Calu3 (cell line): ENCODE measurements at regions not wholly inside any gene's neighbourhood (a gene's known extent, or its start where the extent isn't known, plus 50 kb on each side); places are given as distances from the start of the nearest gene placed in this dataset.

ENCODE experiments used
- BruUV-seq: library from RNA; stranded (reverse); fragments of 400-500 nt; replicated peaks from 2 replicates; lab custom pipeline; 2021; lab: Mats Ljungman, UMichigan
- CTCF ChIA-PET: fragments of 300-600 bp; sonication (Branson Sonifier 250); formaldehyde crosslinking; loops from one replicate; lab custom pipeline; 2022; ENCODE audit warnings: antibody characterized with exemption; lab: Charles Lee
- DNase-seq: peaks from one replicate; pipeline ENCODE4 v3.0.0; 2022
- H3K27ac Mint-ChIP-seq: one replicate; pipeline ENCODE4 v1.8.0; 2022; ENCODE audit warnings: mixed read lengths; ENCODE audit not compliant: unreplicated experiment
- H3K27me3 Mint-ChIP-seq: one replicate; pipeline ENCODE4 v1.8.0; 2022; ENCODE audit warnings: mixed read lengths; ENCODE audit not compliant: unreplicated experiment
- H3K36me3 Mint-ChIP-seq: one replicate; pipeline ENCODE4 v1.8.0; 2022; ENCODE audit warnings: mild to moderate bottlenecking, moderate library complexity, mixed read lengths; ENCODE audit not compliant: insufficient read depth, unreplicated experiment
- H3K4me1 Mint-ChIP-seq: one replicate; pipeline ENCODE4 v1.8.0; 2022; ENCODE audit warnings: mild to moderate bottlenecking, low read depth, mixed read lengths; ENCODE audit not compliant: unreplicated experiment
- H3K4me3 Mint-ChIP-seq: one replicate; pipeline ENCODE4 v1.8.0; 2022; ENCODE audit warnings: mild to moderate bottlenecking, low read depth, moderate library complexity, mixed read lengths; ENCODE audit not compliant: unreplicated experiment
- H3K9me3 Mint-ChIP-seq: one replicate; pipeline ENCODE4 v1.8.0; 2022; ENCODE audit warnings: low read depth, mixed read lengths; ENCODE audit not compliant: unreplicated experiment
- intact Hi-C: fragments of 100-400 bp; cut with micrococcal nuclease; formaldehyde crosslinking; loops from one replicate; pipeline ENCODE4 v1.10.0; 2022; ENCODE audit not compliant: unreplicated experiment
- TF ChIP-seq, protein P1 (sequence below): fragments of 200-600 bp; IDR thresholded peaks from one replicate; pipeline ENCODE4 v1.8.0; 2022; ENCODE audit warnings: antibody characterized with exemption; ENCODE audit not compliant: unreplicated experiment

- TF ChIP-seq, protein P1, sequence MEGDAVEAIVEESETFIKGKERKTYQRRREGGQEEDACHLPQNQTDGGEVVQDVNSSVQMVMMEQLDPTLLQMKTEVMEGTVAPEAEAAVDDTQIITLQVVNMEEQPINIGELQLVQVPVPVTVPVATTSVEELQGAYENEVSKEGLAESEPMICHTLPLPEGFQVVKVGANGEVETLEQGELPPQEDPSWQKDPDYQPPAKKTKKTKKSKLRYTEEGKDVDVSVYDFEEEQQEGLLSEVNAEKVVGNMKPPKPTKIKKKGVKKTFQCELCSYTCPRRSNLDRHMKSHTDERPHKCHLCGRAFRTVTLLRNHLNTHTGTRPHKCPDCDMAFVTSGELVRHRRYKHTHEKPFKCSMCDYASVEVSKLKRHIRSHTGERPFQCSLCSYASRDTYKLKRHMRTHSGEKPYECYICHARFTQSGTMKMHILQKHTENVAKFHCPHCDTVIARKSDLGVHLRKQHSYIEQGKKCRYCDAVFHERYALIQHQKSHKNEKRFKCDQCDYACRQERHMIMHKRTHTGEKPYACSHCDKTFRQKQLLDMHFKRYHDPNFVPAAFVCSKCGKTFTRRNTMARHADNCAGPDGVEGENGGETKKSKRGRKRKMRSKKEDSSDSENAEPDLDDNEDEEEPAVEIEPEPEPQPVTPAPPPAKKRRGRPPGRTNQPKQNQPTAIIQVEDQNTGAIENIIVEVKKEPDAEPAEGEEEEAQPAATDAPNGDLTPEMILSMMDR = no peak
- Mint-ChIP-seq H3K4me1 (no peaks in the 10 kb centered on the region), H3K4me3 (no peak overlapping the region), H3K27me3 (no peaks in the 10 kb centered on the region), H3K9me3 (peaks cover 2% of the 10 kb centered on the region), H3K27ac (no peak overlapping the region), H3K36me3 (no peaks in the 10 kb centered on the region)
- no TSS peak for BruUV-seq
- DNase-seq = no peak
- CTCF ChIA-PET = interaction anchor here (0.7 kb wide), 1 partner anchor 589 kb away, joined by 3 read pairs; no protein-coding TSS in a partner anchor
- intact Hi-C loops = no loop called here
Observed at GRCh38 chr9:29769019-29769418, 2195.7 kb upstream of the C9orf72 start.

- Mint-ChIP-seq H3K27ac (no peak overlapping the region), H3K9me3 (no peaks in the 10 kb centered on the region), H3K4me1 (no peaks in the 10 kb centered on the region), H3K27me3 (no peaks in the 10 kb centered on the region), H3K4me3 (no peak overlapping the region), H3K36me3 (no peaks in the 10 kb centered on the region)
- intact Hi-C loops = no loop called here
- TF ChIP-seq, protein P1 = no peak
- CTCF ChIA-PET = no interaction called here
- no peak for DNase-seq
- no TSS peak for BruUV-seq
Observed at GRCh38 chr9:29773676-29774075, 2200.4 kb upstream of the C9orf72 start.

- Mint-ChIP-seq H3K9me3 (no peaks in the 10 kb centered on the region), H3K36me3 (no peaks in the 10 kb centered on the region), H3K4me1 (no peaks in the 10 kb centered on the region), H3K4me3 (no peak overlapping the region), H3K27me3 (no peaks in the 10 kb centered on the region), H3K27ac (no peak overlapping the region)
- BruUV-seq = no TSS peak
- TF ChIP-seq, protein P1 = no peak
- intact Hi-C loops = no loop called here
- DNase-seq = no peak
- CTCF ChIA-PET = no interaction called here
Observed at GRCh38 chr9:29775491-29775890, 2202.2 kb upstream of the C9orf72 start.

DNA sequence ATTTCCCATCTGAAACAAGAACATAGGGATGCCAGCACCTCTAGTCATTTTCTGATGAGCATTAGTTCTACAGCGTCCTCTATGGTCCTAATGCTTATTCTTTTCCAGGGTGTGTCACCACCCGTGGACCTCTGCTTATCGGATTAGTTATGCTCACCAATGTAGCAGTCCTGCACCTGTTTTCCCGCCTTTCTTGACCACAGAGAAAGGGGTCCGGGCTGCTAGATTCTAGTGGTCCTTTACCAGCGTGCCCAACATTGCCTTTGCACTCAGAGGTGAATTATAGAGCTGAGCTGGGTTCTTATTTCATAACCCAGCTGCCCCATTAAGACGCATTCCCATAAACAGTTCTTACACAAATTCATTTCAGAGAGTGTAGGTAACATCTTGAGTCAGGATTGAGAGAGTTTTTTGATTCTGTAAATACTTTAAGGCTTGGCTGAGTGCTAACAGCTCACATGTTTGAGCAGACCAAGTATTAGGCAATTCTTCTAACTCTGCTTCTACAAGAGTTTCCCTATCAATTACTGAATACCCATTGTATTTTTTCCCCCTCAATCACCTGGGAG is 2205.1 kb upstream of the C9orf72 start:
- intact Hi-C loops = no loop called here
- H3K9me3 Mint-ChIP-seq = no peaks in the 10 kb centered on the region
- BruUV-seq = no TSS peak
- CTCF ChIA-PET = no interaction called here
- TF ChIP-seq, protein P1 = no peak
- H3K27ac Mint-ChIP-seq = no peak overlapping the region
- H3K27me3 Mint-ChIP-seq = no peaks in the 10 kb centered on the region
- H3K36me3 Mint-ChIP-seq = no peaks in the 10 kb centered on the region
- no peak for DNase-seq
- H3K4me3 Mint-ChIP-seq = no peak overlapping the region
- H3K4me1 Mint-ChIP-seq = no peaks in the 10 kb centered on the region
